Fibroblast of lung (primary cell): ENCODE measurements at regions not wholly inside any gene's neighbourhood (a gene's known extent, or its start where the extent isn't known, plus 50 kb on each side); places are given as distances from the start of the nearest gene placed in this dataset.

Experiments used
- DNase-seq, 2 donors: peaks; one replicate each; pipeline versions ENCODE4 v3.0.0 to v3.0.0-alpha.2; 2010; ENCODE audit warnings: low read depth in 2 of 2
- H2AFZ ChIP-seq: 2 replicates; pipeline ENCODE4 v1.5.1; 2012; ENCODE audit warnings: low read length, control low read depth, inconsistent platforms
- H3K27ac ChIP-seq: 2 replicates; pipeline ENCODE4 v1.5.1; 2011; ENCODE audit warnings: low read length, control low read depth; ENCODE audit not compliant: insufficient read depth
- H3K27me3 ChIP-seq: 2 replicates; pipeline ENCODE4 v1.5.1; 2011; ENCODE audit warnings: mild to moderate bottlenecking, low read length; ENCODE audit not compliant: control insufficient read depth, insufficient read depth
- H3K36me3 ChIP-seq: 2 replicates; pipeline ENCODE4 v1.5.1; 2011; ENCODE audit warnings: low read length; ENCODE audit not compliant: control insufficient read depth, insufficient read depth
- H3K4me1 ChIP-seq: 2 replicates; pipeline ENCODE4 v1.5.1; 2011; ENCODE audit warnings: low read length; ENCODE audit not compliant: control insufficient read depth, insufficient read depth; ENCODE audit errors: extremely low read depth
- H3K4me2 ChIP-seq: 2 replicates; pipeline ENCODE4 v1.5.1; 2011; ENCODE audit warnings: low read length, control low read depth; ENCODE audit not compliant: insufficient read depth; ENCODE audit errors: extremely low read depth
- H3K4me3 ChIP-seq, 4 experiments: fragments of 200-600 bp in 1 of 4; sonication (generic) in 1 of 4; replicated peaks in 1 of 4; 2 replicates each; pipeline ENCODE4 v1.5.1; 2011 to 2016; ENCODE audit warnings: low read length in 4 of 4, low read depth in 3 of 4, mild to moderate bottlenecking in 3 of 4, control low read depth in 2 of 4, inconsistent platforms in 1 of 4, mixed read lengths in 1 of 4; ENCODE audit not compliant: insufficient read depth in 1 of 4; ENCODE audit errors: control extremely low read depth in 1 of 4
- H3K79me2 ChIP-seq: 2 replicates; pipeline ENCODE4 v1.5.1; 2012; ENCODE audit warnings: mild to moderate bottlenecking, low read length, inconsistent platforms; ENCODE audit not compliant: control insufficient read depth, insufficient read depth
- H3K9ac ChIP-seq: 2 replicates; pipeline ENCODE4 v1.5.1; 2011; ENCODE audit warnings: mild to moderate bottlenecking, low read length, control low read depth; ENCODE audit not compliant: insufficient read depth
- H3K9me3 ChIP-seq: 2 replicates; pipeline ENCODE4 v1.5.1; 2012; ENCODE audit warnings: low read depth, low read length; ENCODE audit not compliant: control insufficient read depth, insufficient read depth
- H4K20me1 ChIP-seq: 2 replicates; pipeline ENCODE4 v1.5.1; 2011; ENCODE audit warnings: low read length; ENCODE audit not compliant: control insufficient read depth, insufficient read depth; ENCODE audit errors: extremely low read depth
- CTCF ChIP-seq, 2 donors: IDR thresholded peaks in 1 of 2; conservative IDR thresholded peaks in 1 of 2; 1 replicate in 1 of 2; 2 replicates in 1 of 2; pipeline ENCODE4 v1.5.1; 2011 to 2012; ENCODE audit warnings: low read length in 2 of 2, control low read depth in 1 of 2, inconsistent platforms in 1 of 2, low read depth in 1 of 2, mild to moderate bottlenecking in 1 of 2
- EZH2 ChIP-seq: IDR thresholded peaks from 2 replicates; pipeline ENCODE4 v1.5.1; 2012; ENCODE audit warnings: low read length, control low read depth, mild to moderate bottlenecking; ENCODE audit errors: missing control alignments

- no peak overlapping the region for H3K4me3 ChIP-seq
These were observed 697.8 kb downstream of the LRRIQ3 start for GRCh38 chr1:73500154-73500553.

GRCh38 chr1:73499671-73500070, 698.3 kb downstream of the LRRIQ3 start:
- no peak for DNase-seq
- Histone ChIP-seq H2AFZ (no peak overlapping the region), H3K27me3 (no peaks in the 10 kb centered on the region), H3K79me2 (no peaks in the 10 kb centered on the region), H4K20me1 (no peaks in the 10 kb centered on the region), H3K4me2 (no peak overlapping the region), H3K9me3 (no peaks in the 10 kb centered on the region), H3K36me3 (no peaks in the 10 kb centered on the region), H3K4me1 (no peaks in the 10 kb centered on the region), H3K27ac (no peak overlapping the region), H3K9ac (no peak overlapping the region), H3K4me3 (no peak overlapping the region)
- TF ChIP-seq CTCF (conservative IDR thresholded peaks at IDR 0.05 in 1 of 2, IDR thresholded peaks at IDR 0.05 in 1 of 2; ENCODE audit: low read depth in 1 of 2, low read length in 2 of 2) (no peak), EZH2 (no peak)

More at GRCh38 chr1:73500154-73500553, 697.8 kb downstream of the LRRIQ3 start:
- H3K79me2 ChIP-seq, result no peaks in the 10 kb centered on the region
- H4K20me1 ChIP-seq, result no peaks in the 10 kb centered on the region
- no peaks in the 10 kb centered on the region for H3K4me1 ChIP-seq
- no peak overlapping the region for H3K9ac ChIP-seq
- TF ChIP-seq CTCF (conservative IDR thresholded peaks at IDR 0.05 in 1 of 2, IDR thresholded peaks at IDR 0.05 in 1 of 2; ENCODE audit: low read depth in 1 of 2, low read length in 2 of 2), result no peak
- no peak for TF ChIP-seq EZH2
- H3K36me3 ChIP-seq, result no peaks in the 10 kb centered on the region
- H2AFZ ChIP-seq, result no peak overlapping the region
- no peaks in the 10 kb centered on the region for H3K9me3 ChIP-seq
- no peak for DNase-seq
- H3K4me2 ChIP-seq, result no peak overlapping the region
- no peaks in the 10 kb centered on the region for H3K27me3 ChIP-seq
- H3K27ac ChIP-seq, result no peak overlapping the region

GRCh38 chr1:73491621-73492020, 706.4 kb downstream of the LRRIQ3 start:
- Histone ChIP-seq H3K9ac (no peak overlapping the region), H3K4me2 (no peak overlapping the region), H3K79me2 (no peaks in the 10 kb centered on the region), H2AFZ (no peak overlapping the region), H3K9me3 (no peaks in the 10 kb centered on the region), H3K27me3 (no peaks in the 10 kb centered on the region), H3K4me1 (no peaks in the 10 kb centered on the region), H4K20me1 (no peaks in the 10 kb centered on the region), H3K4me3 (no peak overlapping the region), H3K36me3 (no peaks in the 10 kb centered on the region), H3K27ac (no peak overlapping the region)
- TF ChIP-seq CTCF (conservative IDR thresholded peaks at IDR 0.05 in 1 of 2, IDR thresholded peaks at IDR 0.05 in 1 of 2; ENCODE audit: low read depth in 1 of 2, low read length in 2 of 2), result no peak
- TF ChIP-seq EZH2, result no peak
- DNase-seq, result no peak
